K562 (cell line): ENCODE measurements at regions not wholly inside any gene's neighbourhood (a gene's known extent, or its start where the extent isn't known, plus 50 kb on each side); places are given as distances from the start of the nearest gene placed in this dataset.

Experiments used
- ARHGAP35 ChIP-seq: fragments of 450-650 bp; IDR thresholded peaks from 2 replicates; pipeline ENCODE4 v1.6.1; 2018; ENCODE audit not compliant: partially characterized antibody
- BRF1 ChIP-seq: IDR thresholded peaks from 3 replicates; pipeline ENCODE4 v1.6.1; 2011; ENCODE audit warnings: borderline replicate concordance, mild to moderate bottlenecking; ENCODE audit not compliant: insufficient read length; ENCODE audit errors: extremely low read depth
- CC2D1A ChIP-seq: fragments of 450-650 bp; IDR thresholded peaks from 2 replicates; pipeline ENCODE4 v1.6.1; 2017; ENCODE audit warnings: mild to moderate bottlenecking
- COPS2 ChIP-seq: fragments of 450-650 bp; conservative IDR thresholded peaks from 2 replicates; pipeline ENCODE4 v1.6.1; 2016; ENCODE audit warnings: mild to moderate bottlenecking, moderate library complexity
- EP400 ChIP-seq: fragments of 450-650 bp; IDR thresholded peaks from 2 replicates; pipeline ENCODE4 v1.6.1; 2017; ENCODE audit warnings: antibody characterized with exemption, mild to moderate bottlenecking, moderate library complexity
- GABPB1 ChIP-seq: sonication (generic); formaldehyde crosslinking; IDR thresholded peaks from 2 replicates; pipeline ENCODE4 v1.8.0; 2022; ENCODE audit warnings: mild to moderate bottlenecking, missing genetic modification reagents
- HDAC6 ChIP-seq: IDR thresholded peaks from 2 replicates; pipeline ENCODE4 v1.6.1; 2012; ENCODE audit warnings: low read depth, mild to moderate bottlenecking, control low read depth, inconsistent platforms, low read length, moderate library complexity
- KLF10 ChIP-seq: fragments of 250-450 bp; sonication (Bioruptor Pico); IDR thresholded peaks from 2 replicates; pipeline ENCODE4 v1.6.1; 2021; ENCODE audit warnings: matching md5 sums
- NR1H2 ChIP-seq: sonication (generic); formaldehyde crosslinking; IDR thresholded peaks from 2 replicates; pipeline ENCODE4 v1.4.0; 2020; ENCODE audit warnings: mild to moderate bottlenecking, missing genetic modification reagents
- PTRF ChIP-seq: fragments of 450-650 bp; IDR thresholded peaks from 2 replicates; pipeline ENCODE4 v1.6.1; 2016; ENCODE audit warnings: mild to moderate bottlenecking, missing genetic modification characterization, missing compliant biosample characterization
- SETDB1 ChIP-seq: IDR thresholded peaks from one replicate; pipeline ENCODE4 v1.6.1; 2012; ENCODE audit warnings: low read length, control low read depth, inconsistent platforms
- SREBF1 ChIP-seq: fragments of 150-350 bp; IDR thresholded peaks from 2 replicates; pipeline ENCODE4 v1.6.1; 2014; ENCODE audit warnings: antibody characterized with exemption, low read depth, low read length, borderline replicate concordance
- XRCC4 ChIP-seq: IDR thresholded peaks from one replicate; pipeline ENCODE4 v1.6.1; 2011; ENCODE audit not compliant: insufficient read depth, insufficient read length; ENCODE audit errors: extremely low read depth
- ZNF318 ChIP-seq, 2 experiments: fragments of 450-650 bp; IDR thresholded peaks; 2 replicates each; pipeline ENCODE4 v1.6.1; 2016; ENCODE audit warnings: mild to moderate bottlenecking in 2 of 2, borderline replicate concordance in 1 of 2, low read depth in 1 of 2, moderate library complexity in 1 of 2
- ZNF395 ChIP-seq: fragments of 200-800 bp; sonication (Bioruptor generic); IDR thresholded peaks from 2 replicates; pipeline ENCODE4 v1.6.1; 2017; ENCODE audit warnings: missing genetic modification characterization, missing compliant biosample characterization
- TF ChIP-seq, protein P1 (sequence below): fragments of 250-450 bp; sonication (Bioruptor Pico); IDR thresholded peaks from 2 replicates; pipeline ENCODE4 v1.8.0; 2022; ENCODE audit warnings: inconsistent platforms, mild to moderate bottlenecking, moderate library complexity, borderline replicate concordance
- TF ChIP-seq, protein P2 (sequence below), 3 experiments: IDR thresholded peaks in 2 of 3; conservative IDR thresholded peaks in 1 of 3; 2 replicates each; pipeline ENCODE4 v1.5.1; 2011 to 2012; ENCODE audit warnings: low read length in 3 of 3, mild to moderate bottlenecking in 3 of 3, control low read depth in 2 of 3, improper control_type of control experiment in 1 of 3, inconsistent platforms in 1 of 3, low read depth in 1 of 3, mixed read lengths in 1 of 3, moderate library complexity in 1 of 3; ENCODE audit not compliant: insufficient read depth in 2 of 3

DNA sequence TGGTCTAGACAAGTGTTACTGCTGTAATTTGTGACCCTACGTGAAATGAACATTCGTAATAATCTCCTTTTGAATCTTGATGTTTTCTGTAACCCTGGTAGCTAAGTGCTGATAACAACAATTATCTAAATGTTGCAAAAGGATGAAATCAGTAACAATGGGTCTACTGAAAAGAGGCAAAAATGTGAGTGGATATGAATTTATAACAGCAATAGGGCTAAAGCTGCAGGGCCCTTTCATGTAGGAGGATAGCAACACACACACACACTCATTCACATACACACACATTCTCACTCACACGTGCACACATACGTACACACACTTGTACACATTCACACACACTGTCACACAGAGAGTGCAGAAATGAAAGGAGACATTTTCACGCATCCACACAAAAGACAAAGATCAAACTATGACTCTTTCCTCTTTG, 200.8 kb upstream of the NEBL start (continued):
- no peak for TF ChIP-seq BRF1
- TF ChIP-seq EP400 = no peak
- TF ChIP-seq GABPB1 (CRISPR knock-in tag) = no peak
- TF ChIP-seq HDAC6 = no peak
- no peak for TF ChIP-seq SETDB1
- TF ChIP-seq ZNF395 = no peak; the same call in 1 of the 2 replicates
- TF ChIP-seq, protein P1, sequence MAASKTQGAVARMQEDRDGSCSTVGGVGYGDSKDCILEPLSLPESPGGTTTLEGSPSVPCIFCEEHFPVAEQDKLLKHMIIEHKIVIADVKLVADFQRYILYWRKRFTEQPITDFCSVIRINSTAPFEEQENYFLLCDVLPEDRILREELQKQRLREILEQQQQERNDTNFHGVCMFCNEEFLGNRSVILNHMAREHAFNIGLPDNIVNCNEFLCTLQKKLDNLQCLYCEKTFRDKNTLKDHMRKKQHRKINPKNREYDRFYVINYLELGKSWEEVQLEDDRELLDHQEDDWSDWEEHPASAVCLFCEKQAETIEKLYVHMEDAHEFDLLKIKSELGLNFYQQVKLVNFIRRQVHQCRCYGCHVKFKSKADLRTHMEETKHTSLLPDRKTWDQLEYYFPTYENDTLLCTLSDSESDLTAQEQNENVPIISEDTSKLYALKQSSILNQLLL (CRISPR knock-in tag) = no peak
- no peak; a peak in 1 of 4 replicates for TF ChIP-seq ZNF318 (IDR thresholded peaks at IDR 0.05; ENCODE audit: borderline replicate concordance in 1 of 2, low read depth in 1 of 2)
- no peak for TF ChIP-seq XRCC4
- no peak for TF ChIP-seq KLF10
- no peak for TF ChIP-seq SREBF1
- TF ChIP-seq NR1H2 (CRISPR knock-in tag) = no peak
- TF ChIP-seq PTRF (tag) = no peak
- TF ChIP-seq, protein P2, sequence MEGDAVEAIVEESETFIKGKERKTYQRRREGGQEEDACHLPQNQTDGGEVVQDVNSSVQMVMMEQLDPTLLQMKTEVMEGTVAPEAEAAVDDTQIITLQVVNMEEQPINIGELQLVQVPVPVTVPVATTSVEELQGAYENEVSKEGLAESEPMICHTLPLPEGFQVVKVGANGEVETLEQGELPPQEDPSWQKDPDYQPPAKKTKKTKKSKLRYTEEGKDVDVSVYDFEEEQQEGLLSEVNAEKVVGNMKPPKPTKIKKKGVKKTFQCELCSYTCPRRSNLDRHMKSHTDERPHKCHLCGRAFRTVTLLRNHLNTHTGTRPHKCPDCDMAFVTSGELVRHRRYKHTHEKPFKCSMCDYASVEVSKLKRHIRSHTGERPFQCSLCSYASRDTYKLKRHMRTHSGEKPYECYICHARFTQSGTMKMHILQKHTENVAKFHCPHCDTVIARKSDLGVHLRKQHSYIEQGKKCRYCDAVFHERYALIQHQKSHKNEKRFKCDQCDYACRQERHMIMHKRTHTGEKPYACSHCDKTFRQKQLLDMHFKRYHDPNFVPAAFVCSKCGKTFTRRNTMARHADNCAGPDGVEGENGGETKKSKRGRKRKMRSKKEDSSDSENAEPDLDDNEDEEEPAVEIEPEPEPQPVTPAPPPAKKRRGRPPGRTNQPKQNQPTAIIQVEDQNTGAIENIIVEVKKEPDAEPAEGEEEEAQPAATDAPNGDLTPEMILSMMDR (IDR thresholded peaks at IDR 0.05 in 2 of 3, conservative IDR thresholded peaks at IDR 0.05 in 1 of 3; ENCODE audit: insufficient read depth in 2 of 3, low read depth in 1 of 3, low read length in 3 of 3) = no peak
- TF ChIP-seq CC2D1A = no peak
- no peak for TF ChIP-seq ARHGAP35
- no peak for TF ChIP-seq COPS2
